ENCODE measurements at regions not wholly inside any gene's neighbourhood (a gene's known extent, or its start where the extent isn't known, plus 50 kb on each side); places are given as distances from the start of the nearest gene placed in this dataset.

- H3K9me2 ChIP-seq (replicated peaks; ENCODE audit: insufficient read depth) = no peaks in the 10 kb centered on the region
- TF ChIP-seq EZH2phosphoT487 (IDR thresholded peaks at IDR 0.05; ENCODE audit: low read depth, severe bottlenecking, unreplicated experiment) (no peak), CTCF (IDR thresholded peaks at IDR 0.05; ENCODE audit: poor library complexity) (no peak), EZH2 (IDR thresholded peaks at IDR 0.05; ENCODE audit: borderline replicate concordance) (no peak)
- H3K79me2 ChIP-seq = no peaks in the 10 kb centered on the region
- H3K4me2 ChIP-seq = no peak overlapping the region
- no peak overlapping the region for H2AFZ ChIP-seq
- DNase-seq (ENCODE audit: low spot score) = no peak
- H3K4me1 ChIP-seq (ENCODE audit: insufficient read depth) = no peaks in the 10 kb centered on the region
- H4K20me1 ChIP-seq (ENCODE audit: insufficient read depth, poor library complexity, severe bottlenecking) = no peaks in the 10 kb centered on the region
- H3K4me3 ChIP-seq = no peak overlapping the region
- WGBS (ENCODE audit: low lambda C conversion rate, missing lambda C conversion rate) = 69% methylated on average over 4 of the region's 4 CpGs
- H3K27ac ChIP-seq = no peak overlapping the region
- no peaks in the 10 kb centered on the region for H3K36me3 ChIP-seq (replicated peaks; ENCODE audit: insufficient read depth, low read depth)
- no peaks in the 10 kb centered on the region for H3K27me3 ChIP-seq
- H3K9me3 ChIP-seq (ENCODE audit: low read depth) = no peaks in the 10 kb centered on the region
Measured at GRCh38 chr6:67666177-67666964, 968.7 kb upstream of the ADGRB3 start.

- DNase-seq (ENCODE audit: low spot score) = no peak
- Histone ChIP-seq H3K4me3 (no peak overlapping the region), H3K4me1 (ENCODE audit: insufficient read depth) (no peaks in the 10 kb centered on the region), H2AFZ (no peak overlapping the region), H3K36me3 (replicated peaks; ENCODE audit: insufficient read depth, low read depth) (no peaks in the 10 kb centered on the region), H3K9me3 (ENCODE audit: low read depth) (no peaks in the 10 kb centered on the region), H3K79me2 (no peaks in the 10 kb centered on the region), H3K4me2 (no peak overlapping the region), H3K27me3 (no peaks in the 10 kb centered on the region), H3K27ac (no peak overlapping the region), H4K20me1 (ENCODE audit: insufficient read depth, poor library complexity, severe bottlenecking) (no peaks in the 10 kb centered on the region), H3K9me2 (replicated peaks; ENCODE audit: insufficient read depth) (no peaks in the 10 kb centered on the region)
- TF ChIP-seq CTCF (IDR thresholded peaks at IDR 0.05; ENCODE audit: poor library complexity) = no peak
- no peak for TF ChIP-seq EZH2phosphoT487 (IDR thresholded peaks at IDR 0.05; ENCODE audit: low read depth, severe bottlenecking, unreplicated experiment)
- TF ChIP-seq EZH2 (IDR thresholded peaks at IDR 0.05; ENCODE audit: borderline replicate concordance) = no peak
- 67% methylated on average over 5 of the region's 5 CpGs for WGBS (ENCODE audit: low lambda C conversion rate, missing lambda C conversion rate)
Measured at GRCh38 chr6:67664942-67665341, 970.1 kb upstream of the ADGRB3 start.

- DNase-seq (ENCODE audit: low spot score) = no peak
- Histone ChIP-seq H3K27me3 (no peaks in the 10 kb centered on the region), H3K36me3 (replicated peaks; ENCODE audit: insufficient read depth, low read depth) (no peaks in the 10 kb centered on the region), H3K27ac (no peak overlapping the region), H3K4me2 (no peak overlapping the region), H3K4me3 (no peak overlapping the region), H3K9me3 (ENCODE audit: low read depth) (no peaks in the 10 kb centered on the region), H3K9me2 (replicated peaks; ENCODE audit: insufficient read depth) (no peaks in the 10 kb centered on the region), H3K4me1 (ENCODE audit: insufficient read depth) (no peaks in the 10 kb centered on the region), H4K20me1 (ENCODE audit: insufficient read depth, poor library complexity, severe bottlenecking) (no peaks in the 10 kb centered on the region), H2AFZ (no peak overlapping the region), H3K79me2 (no peaks in the 10 kb centered on the region)
- TF ChIP-seq CTCF (IDR thresholded peaks at IDR 0.05; ENCODE audit: poor library complexity) (no peak), EZH2 (IDR thresholded peaks at IDR 0.05; ENCODE audit: borderline replicate concordance) (no peak), EZH2phosphoT487 (IDR thresholded peaks at IDR 0.05; ENCODE audit: low read depth, severe bottlenecking, unreplicated experiment) (no peak)
- WGBS (ENCODE audit: low lambda C conversion rate, missing lambda C conversion rate) = 92% methylated on average over 11 of the region's 11 CpGs
Measured at GRCh38 chr6:67663105-67663895, 971.8 kb upstream of the ADGRB3 start.

Measured in hepatocyte (in vitro differentiated cells).